Brain microvascular endothelial cell (primary cell): ENCODE measurements at regions not wholly inside any gene's neighbourhood (a gene's known extent, or its start where the extent isn't known, plus 50 kb on each side); places are given as distances from the start of the nearest gene placed in this dataset.
"Not testable (repeated sequence)": the region's sequence is repeated elsewhere in the genome, so short reads cannot be mapped to it uniquely, and the experiment has no call there.

Experiments used
- DNase-seq: peaks from one replicate; pipeline ENCODE4 v3.0.0-alpha.2; 2020
- H3K27ac ChIP-seq: fragments of 250-450 bp; sonication (Bioruptor Pico); 2 replicates; pipeline ENCODE4 v1.5.1; 2020; ENCODE audit warnings: mild to moderate bottlenecking, moderate library complexity
- H3K27me3 ChIP-seq: fragments of 250-450 bp; sonication (Bioruptor Pico); replicated peaks from 2 replicates; pipeline ENCODE4 v1.5.1; 2020; ENCODE audit warnings: mild to moderate bottlenecking
- H3K36me3 ChIP-seq: fragments of 250-450 bp; sonication (Bioruptor Pico); replicated peaks from 2 replicates; pipeline ENCODE4 v1.5.1; 2020; ENCODE audit warnings: mild to moderate bottlenecking
- H3K4me3 ChIP-seq: 2 replicates; pipeline ENCODE4 v1.5.1; 2011; ENCODE audit warnings: low read depth, mild to moderate bottlenecking, control low read depth, low read length, moderate library complexity
- in situ Hi-C: cut with HindIII; loops from 2 replicates; pipeline ENCODE4 v1.10.0; 2017; ENCODE audit warnings: low sequenced_read_pairs, low pct_ligation_motif_present
- TF ChIP-seq, protein P1 (sequence below): IDR thresholded peaks from 2 replicates; pipeline ENCODE4 v1.5.1; 2011; ENCODE audit warnings: low read depth, mild to moderate bottlenecking, moderate library complexity, low read length, control low read depth, inconsistent platforms; ENCODE audit errors: missing control alignments

- no peak overlapping the region for H3K4me3 ChIP-seq
- no peaks in the 10 kb centered on the region for H3K27me3 ChIP-seq
- H3K36me3 ChIP-seq = no peaks in the 10 kb centered on the region
- DNase-seq = no peak
- H3K27ac ChIP-seq = no peak overlapping the region
- in situ Hi-C loops = no loop called here
- TF ChIP-seq, protein P1, sequence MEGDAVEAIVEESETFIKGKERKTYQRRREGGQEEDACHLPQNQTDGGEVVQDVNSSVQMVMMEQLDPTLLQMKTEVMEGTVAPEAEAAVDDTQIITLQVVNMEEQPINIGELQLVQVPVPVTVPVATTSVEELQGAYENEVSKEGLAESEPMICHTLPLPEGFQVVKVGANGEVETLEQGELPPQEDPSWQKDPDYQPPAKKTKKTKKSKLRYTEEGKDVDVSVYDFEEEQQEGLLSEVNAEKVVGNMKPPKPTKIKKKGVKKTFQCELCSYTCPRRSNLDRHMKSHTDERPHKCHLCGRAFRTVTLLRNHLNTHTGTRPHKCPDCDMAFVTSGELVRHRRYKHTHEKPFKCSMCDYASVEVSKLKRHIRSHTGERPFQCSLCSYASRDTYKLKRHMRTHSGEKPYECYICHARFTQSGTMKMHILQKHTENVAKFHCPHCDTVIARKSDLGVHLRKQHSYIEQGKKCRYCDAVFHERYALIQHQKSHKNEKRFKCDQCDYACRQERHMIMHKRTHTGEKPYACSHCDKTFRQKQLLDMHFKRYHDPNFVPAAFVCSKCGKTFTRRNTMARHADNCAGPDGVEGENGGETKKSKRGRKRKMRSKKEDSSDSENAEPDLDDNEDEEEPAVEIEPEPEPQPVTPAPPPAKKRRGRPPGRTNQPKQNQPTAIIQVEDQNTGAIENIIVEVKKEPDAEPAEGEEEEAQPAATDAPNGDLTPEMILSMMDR = no peak
These were observed 1271.8 kb upstream of the CHAC2 start for GRCh38 chr2:52495816-52496215.

DNA sequence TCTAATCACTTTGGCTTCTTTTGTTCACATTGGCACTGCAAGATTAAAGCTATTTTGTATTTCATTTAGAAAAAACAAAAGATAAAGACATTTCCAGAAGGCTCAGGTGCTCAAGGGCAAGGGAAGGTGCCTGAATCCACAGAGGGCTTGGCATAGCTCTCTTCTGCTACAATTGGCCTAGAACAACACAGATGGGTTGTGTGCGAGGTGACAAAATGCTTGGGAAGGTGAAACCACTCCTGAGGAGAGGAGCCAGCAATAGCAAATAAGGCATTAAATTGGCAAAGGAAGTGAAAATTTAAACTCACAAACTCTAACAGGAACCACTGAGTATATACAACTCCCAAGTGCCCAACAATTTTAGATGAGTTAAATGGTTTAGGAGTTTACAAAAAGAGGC lies 1290.4 kb upstream of the CHAC2 start:
- Histone ChIP-seq H3K27me3 (no peaks in the 10 kb centered on the region), H3K27ac (no peak overlapping the region), H3K4me3 (no peak overlapping the region), H3K36me3 (no peaks in the 10 kb centered on the region)
- no peak for DNase-seq
- in situ Hi-C loops = no loop called here
- TF ChIP-seq, protein P1 = no peak

GRCh38 chr2:52475590-52475989 lies 1292.0 kb upstream of the CHAC2 start:
- no peak overlapping the region for H3K4me3 ChIP-seq
- in situ Hi-C loops = no loop called here
- no peak overlapping the region for H3K27ac ChIP-seq
- no peaks in the 10 kb centered on the region for H3K27me3 ChIP-seq
- DNase-seq = no peak
- TF ChIP-seq, protein P1 = no peak
- H3K36me3 ChIP-seq = no peaks in the 10 kb centered on the region

- Histone ChIP-seq H3K27ac (no peak overlapping the region), H3K27me3 (no peaks in the 10 kb centered on the region), H3K4me3 (no peak overlapping the region), H3K36me3 (no peaks in the 10 kb centered on the region)
- TF ChIP-seq, protein P1 = no peak
- in situ Hi-C loops = no loop called here
- DNase-seq = no peak
These were observed 1293.5 kb upstream of the CHAC2 start for GRCh38 chr2:52474091-52474490.

DNA sequence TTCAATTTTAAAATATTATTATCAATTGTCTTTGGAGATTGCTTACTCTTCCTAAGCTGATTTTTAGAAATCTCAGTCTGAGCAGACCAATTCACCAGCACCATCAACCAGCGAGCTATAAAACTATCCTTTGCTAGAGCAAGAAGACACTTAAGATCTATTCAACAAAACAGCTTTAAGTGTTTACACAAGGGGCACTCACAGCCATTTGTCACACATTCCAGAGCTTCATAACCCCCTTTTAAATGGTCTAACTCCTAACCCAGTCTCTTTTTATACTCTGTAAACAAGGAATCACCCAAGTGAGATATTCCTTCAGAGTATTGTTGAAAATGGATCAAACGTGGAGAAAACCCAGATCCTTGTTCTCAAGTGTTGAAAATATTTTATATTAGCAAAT lies 1294.1 kb upstream of the CHAC2 start:
- TF ChIP-seq, protein P1 = no peak
- no peak for DNase-seq
- Histone ChIP-seq H3K27ac (no peak overlapping the region), H3K27me3 (no peaks in the 10 kb centered on the region), H3K4me3 (no peak overlapping the region), H3K36me3 (no peaks in the 10 kb centered on the region)
- in situ Hi-C loops = no loop called here

- H3K27me3 ChIP-seq, in situ Hi-C loops, H3K27ac ChIP-seq, H3K4me3 ChIP-seq, DNase-seq, H3K36me3 ChIP-seq: not testable (repeated sequence)
These were observed 1297.1 kb upstream of the CHAC2 start for GRCh38 chr2:52470457-52470856.
